Small intestine (tissue), 7 donors: ENCODE measurements at regions not wholly inside any gene's neighbourhood (a gene's known extent, or its start where the extent isn't known, plus 50 kb on each side); places are given as distances from the start of the nearest gene placed in this dataset.

ENCODE experiments used
- DNase-seq, 2 donors: peaks; one replicate each; pipeline versions ENCODE4 v3.0.0 to v3.0.0-alpha.2; 2013
- FAIRE-seq: peaks from 2 replicates; lab custom pipeline; 2012; peaks lifted over from hg19 to GRCh38; lab: Jason Lieb, UNC
- H3K27ac ChIP-seq, 3 donors: one replicate each; pipeline ENCODE4 v1.5.1; 2013; ENCODE audit warnings: low read length in 2 of 3, mild to moderate bottlenecking in 2 of 3, control low read depth in 1 of 3, inconsistent platforms in 1 of 3, low read depth in 1 of 3, moderate library complexity in 1 of 3
- H3K27me3 ChIP-seq, 3 donors: one replicate each; pipeline ENCODE4 v1.6.1; 2013; ENCODE audit warnings: low read length in 3 of 3, inconsistent platforms in 1 of 3; ENCODE audit not compliant: control insufficient read depth in 3 of 3, insufficient read depth in 3 of 3
- H3K36me3 ChIP-seq, 3 donors: one replicate each; pipeline ENCODE4 v1.6.1; 2013; ENCODE audit warnings: low read length in 3 of 3, inconsistent platforms in 1 of 3, low read depth in 1 of 3, mild to moderate bottlenecking in 1 of 3, moderate library complexity in 1 of 3; ENCODE audit not compliant: control insufficient read depth in 3 of 3, insufficient read depth in 2 of 3
- H3K4me1 ChIP-seq, 3 donors: one replicate each; pipeline ENCODE4 v1.6.1; 2013; ENCODE audit warnings: low read length in 2 of 3, inconsistent platforms in 1 of 3, low read depth in 1 of 3, mild to moderate bottlenecking in 1 of 3, moderate library complexity in 1 of 3; ENCODE audit not compliant: control insufficient read depth in 3 of 3, insufficient read depth in 2 of 3
- H3K4me3 ChIP-seq, 3 donors: one replicate each; pipeline ENCODE4 v1.5.1; 2013; ENCODE audit warnings: low read length in 3 of 3, control low read depth in 1 of 3, inconsistent platforms in 1 of 3, low read depth in 1 of 3, mild to moderate bottlenecking in 1 of 3, moderate library complexity in 1 of 3
- H3K9me3 ChIP-seq, 2 donors: one replicate each; pipeline ENCODE4 v1.6.1; 2013; ENCODE audit warnings: low read depth in 1 of 2, low read length in 1 of 2; ENCODE audit not compliant: control insufficient read depth in 2 of 2, insufficient read depth in 1 of 2
- WGBS, 3 donors: extraction: QIAGEN DNeasy Blood & Tissue Kit; methylation state at CpG; one replicate each; pipeline ENCODE4 v1.1.7; 2013; 5-methylcytosine and 5-hydroxymethylcytosine counted together
- donor health status: healthy with polysubstance abuse.
- donor health status: control.
- donor health status: control.
- donor health status: Bipolar disorder and iron deficiency.
- donor health status: healthy.

DNA sequence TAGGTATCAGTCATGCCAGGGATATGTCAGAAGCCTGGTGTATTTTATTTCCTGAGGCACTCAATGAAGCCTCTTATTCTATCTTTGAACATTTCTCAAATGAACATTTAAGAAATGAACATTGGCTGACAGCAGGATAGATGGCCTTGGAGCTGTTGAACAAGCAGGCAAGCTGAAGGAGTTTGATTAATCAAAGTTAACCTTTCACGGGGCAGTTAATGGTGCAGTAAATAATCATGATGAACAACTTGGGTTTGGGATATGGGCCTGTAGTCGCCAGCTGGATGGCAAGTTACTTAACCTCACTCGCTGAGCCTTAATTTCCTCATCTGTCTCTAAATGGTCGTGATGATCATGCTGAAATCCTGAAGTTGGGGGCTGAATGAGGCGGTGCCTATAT, 333.0 kb downstream of the SFMBT2 start:
- 71 to 83% (median 76%) methylated on average over 5 of the region's 5 CpGs for WGBS, 3 donors
- Histone ChIP-seq H3K4me3 (no peak overlapping the region), H3K36me3 (no peaks in the 10 kb centered on the region), H3K4me1 (no peaks in the 10 kb centered on the region), H3K27me3 (peaks cover 0 to 2% (median 0%) of the 10 kb centered on the region in 3 donors), H3K9me3 (no peaks in the 10 kb centered on the region), H3K27ac (no peak overlapping the region)
- FAIRE-seq: no peak
- no peak for DNase-seq

DNA sequence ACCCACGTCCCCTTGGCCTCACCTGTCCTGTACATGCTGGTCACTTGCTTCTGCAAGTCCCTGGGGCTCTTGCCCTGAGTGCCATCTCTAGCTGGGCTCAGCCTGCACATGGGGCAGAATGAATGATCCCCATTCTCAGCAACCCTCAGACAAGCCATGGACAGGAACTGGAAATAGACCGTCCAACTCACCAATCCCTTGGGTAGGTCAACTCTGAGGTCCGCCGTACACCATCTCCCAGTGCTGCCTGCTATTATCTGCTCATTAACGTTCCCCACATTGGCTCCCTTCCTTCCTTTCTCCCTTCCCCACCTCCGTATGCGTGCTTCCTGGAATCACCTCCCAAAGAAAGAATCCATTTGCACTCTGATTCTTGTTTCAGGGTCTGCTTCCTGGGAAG, 335.0 kb downstream of the SFMBT2 start:
- WGBS, 3 donors: 66 to 73% (median 72%) methylated on average over 5 to 7 of the region's 7 CpGs
- Histone ChIP-seq H3K4me3 (no peak overlapping the region), H3K27ac (no peak overlapping the region), H3K36me3 (no peaks in the 10 kb centered on the region), H3K9me3 (no peaks in the 10 kb centered on the region), H3K4me1 (no peaks in the 10 kb centered on the region), H3K27me3 (peaks cover 0 to 2% (median 0%) of the 10 kb centered on the region in 3 donors)
- FAIRE-seq (no peak), DNase-seq (no peak)

DNA sequence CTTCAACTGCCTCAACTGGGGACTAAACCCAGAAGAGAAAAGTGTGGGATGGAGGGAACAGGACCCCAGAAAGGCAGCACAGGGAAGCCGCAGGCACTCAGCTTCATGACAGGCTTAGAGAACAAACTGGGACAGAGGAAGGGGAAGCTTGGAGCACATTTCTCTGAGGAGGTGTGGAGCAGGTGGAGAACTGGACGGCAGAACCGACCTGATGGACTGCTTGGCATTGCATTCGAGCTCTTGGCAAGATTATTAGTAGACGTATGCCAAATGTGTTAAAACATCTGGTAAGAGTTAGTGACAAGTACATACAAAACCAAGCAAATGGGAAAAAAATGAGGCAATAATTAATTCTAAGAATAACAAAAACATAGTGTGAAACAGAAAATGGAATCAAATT, 335.7 kb downstream of the SFMBT2 start:
- H3K27me3 ChIP-seq: peaks cover 0 to 2% (median 0%) of the 10 kb centered on the region in 3 donors
- FAIRE-seq (no peak), DNase-seq (no peak)
- H3K27ac ChIP-seq: no peak overlapping the region
- H3K4me3 ChIP-seq: no peak overlapping the region
- no peaks in the 10 kb centered on the region for H3K9me3 ChIP-seq
- H3K4me1 ChIP-seq: no peaks in the 10 kb centered on the region
- 67 to 84% (median 81%) methylated on average over 5 of the region's 5 CpGs for WGBS, 3 donors
- no peaks in the 10 kb centered on the region for H3K36me3 ChIP-seq

DNA sequence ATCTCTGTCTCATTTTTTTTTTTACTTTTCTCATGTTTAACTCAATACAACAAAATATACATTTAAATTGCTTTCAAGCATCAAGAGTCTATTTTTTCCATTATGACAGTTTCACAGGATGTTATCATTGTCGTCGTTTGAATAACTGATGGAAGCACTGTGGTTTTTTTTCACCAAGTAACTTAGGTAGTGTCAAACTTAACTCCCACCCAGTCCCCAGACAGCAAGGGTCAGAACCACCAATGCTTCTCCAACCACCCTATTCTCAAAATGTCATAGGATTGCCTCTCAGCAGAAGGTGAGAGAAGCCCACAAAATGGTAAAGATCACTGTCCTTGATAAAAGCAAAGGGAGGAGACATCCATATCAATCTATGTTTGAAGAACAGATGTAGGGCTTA, 339.4 kb downstream of the SFMBT2 start:
- H3K4me1 ChIP-seq: no peaks in the 10 kb centered on the region
- WGBS, 3 donors: 53 to 84% (median 81%) methylated on average over 2 of the region's 2 CpGs
- peaks cover 0 to 2% (median 0%) of the 10 kb centered on the region in 3 donors for H3K27me3 ChIP-seq
- H3K4me3 ChIP-seq: no peak overlapping the region
- DNase-seq (no peak), FAIRE-seq (no peak)
- no peaks in the 10 kb centered on the region for H3K36me3 ChIP-seq
- H3K9me3 ChIP-seq: no peaks in the 10 kb centered on the region
- no peak overlapping the region for H3K27ac ChIP-seq

DNA sequence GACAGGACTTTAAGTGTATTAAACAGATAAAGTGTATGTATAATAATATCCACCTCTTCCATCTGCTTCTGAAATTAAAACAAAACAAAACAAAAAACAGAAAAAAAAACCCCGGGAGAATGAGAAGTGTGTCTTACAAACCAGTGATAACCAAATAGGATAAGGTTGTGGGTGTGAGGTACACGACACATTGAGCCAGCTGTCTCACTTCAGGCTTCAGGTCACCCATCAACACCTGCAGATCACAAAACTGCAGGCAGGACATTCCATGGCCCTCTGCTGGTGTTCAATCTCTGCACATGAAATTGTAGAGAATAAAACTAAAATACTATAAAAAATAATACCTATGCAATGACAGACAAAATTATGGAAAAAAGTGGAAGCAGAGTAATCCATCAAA, 339.9 kb downstream of the SFMBT2 start:
- H3K27ac ChIP-seq: no peak overlapping the region
- H3K27me3 ChIP-seq: peaks cover 0 to 2% (median 0%) of the 10 kb centered on the region in 3 donors
- H3K4me3 ChIP-seq: no peak overlapping the region
- 62 to 66% (median 62%) methylated on average over 2 of the region's 2 CpGs for WGBS, 3 donors
- H3K36me3 ChIP-seq: no peaks in the 10 kb centered on the region
- no peaks in the 10 kb centered on the region for H3K4me1 ChIP-seq
- H3K9me3 ChIP-seq: no peaks in the 10 kb centered on the region
- no peak for DNase-seq
- FAIRE-seq: no peak

DNA sequence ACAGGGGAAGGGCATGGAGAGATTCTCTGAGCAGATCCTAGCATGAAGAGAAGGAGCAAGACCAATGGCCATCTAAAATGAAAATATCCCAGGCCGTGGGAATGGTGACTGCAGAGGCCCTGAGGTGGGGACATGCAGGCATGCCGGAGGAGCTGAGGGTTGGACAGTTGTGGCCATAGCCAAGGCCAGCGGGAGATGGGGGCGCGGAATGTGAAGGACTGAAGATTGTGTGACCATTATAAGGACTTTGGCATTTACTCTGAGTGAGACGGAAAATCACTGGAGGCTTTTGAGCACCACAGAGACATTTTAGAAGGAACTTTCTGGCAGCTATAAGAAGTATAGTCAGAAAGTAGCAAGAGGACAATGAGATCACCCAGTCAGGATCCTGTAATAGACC, 341.1 kb downstream of the SFMBT2 start:
- FAIRE-seq (no peak), DNase-seq (no peak)
- Histone ChIP-seq H3K27ac (no peak overlapping the region), H3K36me3 (no peaks in the 10 kb centered on the region), H3K27me3 (no peaks in the 10 kb centered on the region), H3K9me3 (no peaks in the 10 kb centered on the region), H3K4me1 (no peaks in the 10 kb centered on the region), H3K4me3 (no peak overlapping the region)
- WGBS, 3 donors: 82 to 94% (median 89%) methylated on average over 6 of the region's 6 CpGs

DNA sequence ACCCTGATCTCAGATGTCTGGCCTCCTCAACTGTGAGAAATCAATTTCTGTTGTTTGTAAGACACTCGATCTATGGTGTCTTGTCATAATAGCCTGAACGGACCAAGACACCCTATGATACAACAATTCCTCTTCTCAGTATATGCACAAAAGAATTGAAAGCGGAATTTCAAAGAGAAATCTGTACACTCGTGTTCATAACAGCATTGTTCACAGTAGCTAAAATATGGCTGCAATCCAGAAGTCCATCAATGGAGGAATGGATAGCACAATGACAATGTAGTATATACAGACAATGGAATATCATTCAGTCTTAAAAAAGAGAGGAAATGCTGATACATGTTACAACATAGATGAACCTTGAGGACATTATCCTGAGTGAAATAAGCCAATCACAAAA, 354.6 kb downstream of the SFMBT2 start:
- 81 to 87% (median 85%) methylated on average over 4 of the region's 4 CpGs for whole genome bisulfite sequencing, 3 donors
- no peaks in the 10 kb centered on the region for H3K27me3 ChIP-seq
- no peak for FAIRE-seq

DNA sequence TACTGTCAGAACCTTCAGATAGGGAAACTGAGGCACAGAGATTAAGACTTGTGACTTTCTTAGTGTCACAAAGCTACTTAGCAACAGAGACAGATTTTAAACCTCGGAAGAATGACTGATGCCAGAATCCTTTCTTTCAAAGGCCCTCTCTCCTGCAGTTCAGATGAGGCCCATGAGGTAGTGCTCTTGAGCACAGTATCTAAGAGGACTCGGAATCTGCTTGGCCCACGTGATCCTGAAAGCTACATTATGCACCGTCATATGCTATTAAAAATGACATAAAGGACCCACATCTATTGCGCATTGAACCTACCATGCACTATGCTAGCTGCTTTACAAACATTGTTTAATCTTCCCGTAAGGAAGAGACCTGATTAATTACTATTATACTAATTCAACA, 355.9 kb downstream of the SFMBT2 start:
- no peaks in the 10 kb centered on the region for H3K4me1 ChIP-seq
- 63 to 70% (median 67%) methylated on average over 6 of the region's 6 CpGs for WGBS, 3 donors
- FAIRE-seq (no peak), DNase-seq (no peak)
- H3K36me3 ChIP-seq: no peaks in the 10 kb centered on the region
- H3K27me3 ChIP-seq: no peaks in the 10 kb centered on the region
- H3K4me3 ChIP-seq: no peak overlapping the region
- no peak overlapping the region for H3K27ac ChIP-seq
- H3K9me3 ChIP-seq: peaks cover 0 to under 1% of the 10 kb centered on the region in 2 donors

More for the DNA sequence above, 354.6 kb downstream of the SFMBT2 start:
- Histone ChIP-seq H3K9me3 (no peaks in the 10 kb centered on the region), H3K27ac (no peak overlapping the region), H3K4me3 (no peak overlapping the region), H3K4me1 (no peaks in the 10 kb centered on the region), H3K36me3 (no peaks in the 10 kb centered on the region)
- no peak for DNase-seq

DNA sequence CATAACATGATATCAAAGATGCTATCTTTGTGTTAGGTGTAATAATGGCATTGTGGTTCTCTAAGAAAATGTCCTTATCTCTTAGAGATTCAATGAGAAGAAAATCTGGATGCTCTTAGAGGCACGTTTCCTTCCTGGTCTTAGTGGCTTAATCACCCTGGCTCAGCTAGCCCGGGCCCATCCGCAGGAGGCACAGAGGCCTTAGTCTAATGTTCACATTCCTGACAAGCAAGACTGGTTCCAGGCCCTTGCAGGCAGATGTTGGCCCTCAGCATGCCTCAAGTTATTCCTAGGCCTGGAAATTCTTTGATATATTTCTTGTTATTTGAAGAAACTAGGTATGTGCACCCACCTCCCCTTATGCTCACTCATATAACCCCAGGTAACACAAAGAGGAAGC, 357.6 kb downstream of the SFMBT2 start:
- peaks cover 0 to 7% of the 10 kb centered on the region in 2 donors for H3K9me3 ChIP-seq
- H3K4me3 ChIP-seq: no peak overlapping the region
- 69 to 87% (median 86%) methylated on average over 3 of the region's 3 CpGs for WGBS, 3 donors
- no peak for FAIRE-seq
- H3K36me3 ChIP-seq: no peaks in the 10 kb centered on the region
- H3K27me3 ChIP-seq: no peaks in the 10 kb centered on the region
- H3K4me1 ChIP-seq: no peaks in the 10 kb centered on the region
- no peak for DNase-seq
- no peak overlapping the region for H3K27ac ChIP-seq
